ENCODE measurements at regions not wholly inside any gene's neighbourhood (a gene's known extent, or its start where the extent isn't known, plus 50 kb on each side); places are given as distances from the start of the nearest gene placed in this dataset.

DNA sequence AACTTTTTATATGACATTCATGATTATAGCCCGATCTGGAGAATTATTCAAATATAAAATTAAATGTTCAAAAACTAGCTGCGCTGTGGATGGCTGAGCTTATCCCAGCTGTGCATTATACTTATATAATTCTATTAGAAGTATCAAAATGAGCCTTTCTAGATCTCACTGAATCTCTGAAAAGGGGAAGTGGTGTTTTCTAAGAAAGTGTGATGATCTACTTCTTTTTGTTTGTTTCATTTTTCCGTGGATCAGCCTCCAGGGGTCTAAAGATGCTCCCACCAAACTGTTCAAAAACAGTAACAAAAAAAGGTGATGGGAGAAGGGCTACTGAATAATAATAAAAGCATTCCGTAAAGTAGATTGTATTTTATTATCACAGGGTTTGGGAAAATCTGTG is 411.3 kb upstream of the PSMD7 start:
- Histone ChIP-seq H4K20me1 (ENCODE audit: insufficient read depth, low read length) (no peaks in the 10 kb centered on the region), H3K4me1 (ENCODE audit: low read length) (peaks cover 14% of the 10 kb centered on the region), H3K79me2 (ENCODE audit: low read length) (no peaks in the 10 kb centered on the region), H3K9me3 (ENCODE audit: insufficient read depth, low read length) (no peaks in the 10 kb centered on the region), H3K27me3 (ENCODE audit: low read depth, low read length) (peaks cover 45% of the 10 kb centered on the region), H2AFZ (ENCODE audit: low read depth, low read length) (no peak overlapping the region), H3K9ac (ENCODE audit: low read length) (no peak overlapping the region), H3K4me2 (ENCODE audit: low read length) (peak overlapping the region; percentile 13), H3K36me3 (replicated peaks; ENCODE audit: low read depth, low read length) (no peaks in the 10 kb centered on the region), H3K4me3 (ENCODE audit: low read length) (no peak overlapping the region), H3K27ac (ENCODE audit: low read length) (no peak overlapping the region)
- TF ChIP-seq EZH2phosphoT487 (IDR thresholded peaks at IDR 0.05; ENCODE audit: low read depth) = no peak
- TF ChIP-seq, protein P1, sequence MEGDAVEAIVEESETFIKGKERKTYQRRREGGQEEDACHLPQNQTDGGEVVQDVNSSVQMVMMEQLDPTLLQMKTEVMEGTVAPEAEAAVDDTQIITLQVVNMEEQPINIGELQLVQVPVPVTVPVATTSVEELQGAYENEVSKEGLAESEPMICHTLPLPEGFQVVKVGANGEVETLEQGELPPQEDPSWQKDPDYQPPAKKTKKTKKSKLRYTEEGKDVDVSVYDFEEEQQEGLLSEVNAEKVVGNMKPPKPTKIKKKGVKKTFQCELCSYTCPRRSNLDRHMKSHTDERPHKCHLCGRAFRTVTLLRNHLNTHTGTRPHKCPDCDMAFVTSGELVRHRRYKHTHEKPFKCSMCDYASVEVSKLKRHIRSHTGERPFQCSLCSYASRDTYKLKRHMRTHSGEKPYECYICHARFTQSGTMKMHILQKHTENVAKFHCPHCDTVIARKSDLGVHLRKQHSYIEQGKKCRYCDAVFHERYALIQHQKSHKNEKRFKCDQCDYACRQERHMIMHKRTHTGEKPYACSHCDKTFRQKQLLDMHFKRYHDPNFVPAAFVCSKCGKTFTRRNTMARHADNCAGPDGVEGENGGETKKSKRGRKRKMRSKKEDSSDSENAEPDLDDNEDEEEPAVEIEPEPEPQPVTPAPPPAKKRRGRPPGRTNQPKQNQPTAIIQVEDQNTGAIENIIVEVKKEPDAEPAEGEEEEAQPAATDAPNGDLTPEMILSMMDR (IDR thresholded peaks at IDR 0.05; ENCODE audit: low read depth, low read length) = no peak

DNA sequence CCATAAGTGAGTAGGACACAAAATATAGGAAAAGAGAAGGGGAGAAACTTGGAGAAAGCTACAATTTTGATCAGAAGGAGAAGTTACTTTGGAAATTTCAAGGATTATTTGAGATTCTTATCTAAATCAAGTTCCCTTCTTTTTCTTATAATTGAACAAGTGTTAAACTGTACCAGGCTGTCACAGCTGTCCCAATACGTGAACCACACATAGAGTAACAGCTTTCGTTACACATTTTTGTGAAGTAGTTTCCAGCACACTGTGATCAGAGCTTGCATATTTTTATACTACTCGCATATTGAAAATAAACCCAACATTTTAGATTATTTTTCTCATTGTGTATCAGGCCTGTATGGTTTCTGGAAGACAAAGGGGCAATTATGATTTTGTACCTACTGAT is 412.8 kb upstream of the PSMD7 start:
- H3K9me3 ChIP-seq (ENCODE audit: insufficient read depth, low read length) = no peaks in the 10 kb centered on the region
- H4K20me1 ChIP-seq (ENCODE audit: insufficient read depth, low read length) = no peaks in the 10 kb centered on the region
- no peak for TF ChIP-seq EZH2phosphoT487 (IDR thresholded peaks at IDR 0.05; ENCODE audit: low read depth)
- TF ChIP-seq, protein P1 (IDR thresholded peaks at IDR 0.05; ENCODE audit: low read depth, low read length) = no peak
- no peaks in the 10 kb centered on the region for H3K79me2 ChIP-seq (ENCODE audit: low read length)
- H3K4me2 ChIP-seq (ENCODE audit: low read length) = no peak overlapping the region
- H3K27me3 ChIP-seq (ENCODE audit: low read depth, low read length) = peaks cover 52% of the 10 kb centered on the region
- no peak overlapping the region for H3K4me3 ChIP-seq (ENCODE audit: low read length)
- H3K27ac ChIP-seq (ENCODE audit: low read length) = no peak overlapping the region
- H3K36me3 ChIP-seq (replicated peaks; ENCODE audit: low read depth, low read length) = no peaks in the 10 kb centered on the region
- no peak overlapping the region for H3K9ac ChIP-seq (ENCODE audit: low read length)
- H3K4me1 ChIP-seq (ENCODE audit: low read length) = peaks cover 14% of the 10 kb centered on the region
- H2AFZ ChIP-seq (ENCODE audit: low read depth, low read length) = no peak overlapping the region

DNA sequence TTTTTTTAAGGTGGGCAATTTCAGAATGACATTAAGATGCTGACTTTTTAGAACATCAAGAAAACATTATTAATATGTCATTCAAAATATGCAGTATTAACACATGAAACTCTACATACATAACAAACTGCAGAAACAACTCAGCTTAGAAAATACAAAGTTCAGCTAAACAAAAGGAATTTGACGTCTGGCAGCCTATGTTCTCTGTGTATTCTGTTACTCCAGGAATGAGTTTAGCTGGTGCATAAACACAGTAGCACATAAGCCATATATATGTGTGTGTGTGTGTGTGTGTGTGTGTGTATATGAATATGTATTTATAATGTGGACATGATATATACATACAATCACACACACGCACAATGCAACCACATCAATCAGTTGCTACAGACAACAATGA is 413.5 kb upstream of the PSMD7 start:
- Histone ChIP-seq H3K79me2 (ENCODE audit: low read length) (no peaks in the 10 kb centered on the region), H4K20me1 (ENCODE audit: insufficient read depth, low read length) (no peaks in the 10 kb centered on the region), H3K36me3 (replicated peaks; ENCODE audit: low read depth, low read length) (no peaks in the 10 kb centered on the region), H3K4me3 (ENCODE audit: low read length) (no peak overlapping the region), H3K27me3 (ENCODE audit: low read depth, low read length) (peaks cover 54% of the 10 kb centered on the region), H3K27ac (ENCODE audit: low read length) (no peak overlapping the region), H3K4me2 (ENCODE audit: low read length) (no peak overlapping the region), H3K9ac (ENCODE audit: low read length) (no peak overlapping the region), H3K4me1 (ENCODE audit: low read length) (peaks cover 14% of the 10 kb centered on the region), H3K9me3 (ENCODE audit: insufficient read depth, low read length) (no peaks in the 10 kb centered on the region), H2AFZ (ENCODE audit: low read depth, low read length) (no peak overlapping the region)
- TF ChIP-seq, protein P1 (IDR thresholded peaks at IDR 0.05; ENCODE audit: low read depth, low read length) = no peak
- no peak for TF ChIP-seq EZH2phosphoT487 (IDR thresholded peaks at IDR 0.05; ENCODE audit: low read depth)

DNA sequence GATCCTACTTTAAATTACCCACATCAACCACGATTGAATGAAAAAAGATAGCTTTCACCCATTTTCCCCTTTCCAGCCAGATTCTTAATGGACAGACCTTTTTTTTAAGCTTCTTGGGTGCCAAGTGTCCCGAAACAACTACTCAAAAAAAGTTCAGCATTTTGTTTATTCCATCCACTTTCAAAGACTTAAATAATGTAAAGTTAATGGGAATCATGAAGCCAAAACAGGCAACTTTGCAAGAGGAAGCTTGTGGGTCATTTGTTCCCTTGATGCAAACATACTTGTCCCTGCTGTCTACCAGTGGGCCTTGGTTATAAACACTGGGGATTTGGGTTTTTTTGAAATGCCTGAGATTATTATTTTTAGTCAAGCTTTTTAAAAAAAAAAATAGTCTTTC is 414.0 kb upstream of the PSMD7 start:
- Histone ChIP-seq H3K9ac (ENCODE audit: low read length) (no peak overlapping the region), H3K27me3 (ENCODE audit: low read depth, low read length) (peaks cover 55% of the 10 kb centered on the region), H3K4me2 (ENCODE audit: low read length) (no peak overlapping the region), H3K27ac (ENCODE audit: low read length) (no peak overlapping the region), H3K9me3 (ENCODE audit: insufficient read depth, low read length) (no peaks in the 10 kb centered on the region), H2AFZ (ENCODE audit: low read depth, low read length) (no peak overlapping the region), H3K4me1 (ENCODE audit: low read length) (peaks cover 14% of the 10 kb centered on the region), H4K20me1 (ENCODE audit: insufficient read depth, low read length) (no peaks in the 10 kb centered on the region), H3K36me3 (replicated peaks; ENCODE audit: low read depth, low read length) (no peaks in the 10 kb centered on the region), H3K4me3 (ENCODE audit: low read length) (no peak overlapping the region), H3K79me2 (ENCODE audit: low read length) (no peaks in the 10 kb centered on the region)
- no peak for TF ChIP-seq EZH2phosphoT487 (IDR thresholded peaks at IDR 0.05; ENCODE audit: low read depth)
- TF ChIP-seq, protein P1 (IDR thresholded peaks at IDR 0.05; ENCODE audit: low read depth, low read length) = no peak
